GM19240 (cell line): ENCODE measurements at regions not wholly inside any gene's neighbourhood (a gene's known extent, or its start where the extent isn't known, plus 50 kb on each side); places are given as distances from the start of the nearest gene placed in this dataset.

Experiments
- DNase-seq: peaks from one replicate; pipeline ENCODE4 v3.0.0; 2011; ENCODE audit warnings: low spot score; ENCODE audit not compliant: insufficient read length

DNA sequence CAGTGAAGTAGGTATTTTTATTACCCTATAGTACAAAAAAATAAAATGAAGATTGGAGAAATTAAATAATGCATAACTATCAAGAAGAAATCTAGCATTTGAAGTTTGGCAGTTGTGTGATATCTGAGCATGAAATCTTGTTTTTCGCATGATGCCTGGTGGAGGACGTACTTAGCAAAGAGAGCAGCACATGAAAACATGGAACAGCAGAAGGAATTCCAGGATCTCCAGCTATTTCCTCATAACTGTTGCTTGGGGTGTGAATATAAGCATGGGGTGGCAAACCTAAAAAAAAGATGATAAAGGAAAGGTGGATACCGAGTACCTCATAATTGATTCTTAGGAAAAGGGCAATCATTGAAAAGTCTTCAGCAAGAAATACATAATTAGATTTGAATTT lies 174.3 kb upstream of the FAM3C start:
- DNase-seq: no peak

- no peak for DNase-seq
Measured at GRCh38 chr7:121563177-121563576, 167.1 kb upstream of the FAM3C start.

- no peak for DNase-seq
Measured at GRCh38 chr7:121562259-121562658, 166.2 kb upstream of the FAM3C start.

GRCh38 chr7:121561717-121562116 lies 165.6 kb upstream of the FAM3C start:
- no peak for DNase-seq

DNA sequence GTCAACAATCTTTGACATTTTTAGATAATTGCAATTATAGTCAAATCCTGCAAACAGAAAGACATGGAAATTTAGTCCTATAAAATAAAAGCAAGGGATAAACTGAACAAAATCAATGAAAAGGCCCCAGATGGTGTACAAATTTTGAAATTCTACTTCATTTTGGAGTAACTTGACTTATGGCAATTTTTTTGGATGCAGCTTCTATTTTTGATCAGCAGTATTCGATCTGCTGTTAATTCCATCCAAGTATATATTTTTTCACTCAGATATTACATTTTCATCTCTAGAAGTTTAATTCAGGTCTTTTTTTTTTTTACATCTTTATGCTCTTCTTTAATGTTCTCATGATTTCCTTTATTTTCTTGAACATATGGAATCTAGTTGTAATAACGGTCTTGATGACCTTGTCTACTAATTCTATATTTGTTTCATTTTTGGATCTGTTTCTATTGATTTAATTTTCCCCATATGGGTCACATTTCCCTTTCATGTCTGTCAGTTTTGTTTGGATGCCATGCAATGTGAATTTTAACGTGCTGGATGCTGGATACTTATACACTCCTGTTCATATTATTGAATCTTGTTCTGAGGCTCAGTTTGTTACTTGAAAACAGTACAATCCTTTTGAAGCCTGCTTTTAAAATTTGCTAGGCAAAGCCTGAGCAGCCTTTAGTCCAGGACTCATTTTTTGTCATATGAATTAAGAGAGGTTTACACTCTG lies 164.3 kb upstream of the FAM3C start:
- no peak for DNase-seq

DNA sequence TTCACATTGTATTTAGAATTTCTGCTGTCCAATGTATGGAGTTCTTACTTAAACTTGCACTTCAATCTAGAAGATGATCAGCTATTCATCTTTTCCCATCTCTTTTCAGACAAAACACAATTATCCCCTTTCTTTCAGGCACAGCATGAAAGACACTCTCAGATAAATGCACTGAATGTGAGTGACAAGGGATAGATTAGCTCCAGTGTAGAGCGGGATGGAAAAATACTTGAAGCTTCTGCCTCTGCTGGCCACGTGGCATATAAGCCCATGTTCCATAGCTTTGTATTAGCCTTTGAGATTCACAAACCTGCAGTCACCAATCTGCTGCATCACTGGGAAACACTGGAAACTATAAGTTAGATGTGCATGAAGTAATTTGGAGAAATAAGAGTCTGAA lies 162.2 kb upstream of the FAM3C start:
- DNase-seq: no peak

DNA sequence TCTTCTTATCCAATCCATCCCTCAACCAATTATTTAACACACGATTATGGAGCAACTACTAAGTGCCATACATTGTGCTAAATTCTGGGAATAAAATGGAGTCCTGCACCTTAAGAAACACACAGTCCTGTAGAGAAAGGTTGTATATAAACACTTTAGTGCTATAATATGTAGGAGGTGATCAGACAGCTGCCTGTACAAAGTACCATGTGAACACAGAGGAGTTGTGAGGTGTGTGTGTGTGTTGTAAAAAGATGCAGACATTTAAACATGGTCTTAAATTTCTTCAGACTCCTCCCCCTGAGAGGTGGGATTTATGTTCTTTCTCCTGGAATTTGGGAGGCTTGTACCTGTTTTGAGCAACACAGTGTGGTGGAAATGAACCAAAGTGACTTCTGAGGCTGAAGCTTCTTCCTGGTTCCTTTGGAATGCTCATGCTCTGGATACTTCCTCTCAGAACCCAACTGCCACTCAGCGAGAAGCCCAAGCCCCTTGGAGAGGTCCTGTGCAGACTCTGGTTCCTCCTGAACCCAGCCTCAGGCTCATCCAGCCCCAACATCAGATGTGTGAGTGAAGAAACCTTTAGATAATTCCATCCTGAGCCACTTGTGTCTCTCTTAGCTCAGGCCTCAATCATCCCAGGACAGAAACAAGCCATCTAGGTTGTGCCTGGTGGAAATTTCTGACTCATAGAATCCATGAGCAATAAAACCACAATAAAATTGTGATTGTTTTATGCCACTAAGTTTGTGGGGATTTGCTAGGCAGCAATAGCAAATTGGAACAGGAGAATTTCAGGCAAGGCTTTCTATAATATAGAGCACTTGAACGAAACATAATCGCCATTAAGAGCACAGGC lies 161.2 kb upstream of the FAM3C start:
- no peak for DNase-seq

GRCh38 chr7:121555558-121555957 lies 159.4 kb upstream of the FAM3C start:
- no peak for DNase-seq

DNA sequence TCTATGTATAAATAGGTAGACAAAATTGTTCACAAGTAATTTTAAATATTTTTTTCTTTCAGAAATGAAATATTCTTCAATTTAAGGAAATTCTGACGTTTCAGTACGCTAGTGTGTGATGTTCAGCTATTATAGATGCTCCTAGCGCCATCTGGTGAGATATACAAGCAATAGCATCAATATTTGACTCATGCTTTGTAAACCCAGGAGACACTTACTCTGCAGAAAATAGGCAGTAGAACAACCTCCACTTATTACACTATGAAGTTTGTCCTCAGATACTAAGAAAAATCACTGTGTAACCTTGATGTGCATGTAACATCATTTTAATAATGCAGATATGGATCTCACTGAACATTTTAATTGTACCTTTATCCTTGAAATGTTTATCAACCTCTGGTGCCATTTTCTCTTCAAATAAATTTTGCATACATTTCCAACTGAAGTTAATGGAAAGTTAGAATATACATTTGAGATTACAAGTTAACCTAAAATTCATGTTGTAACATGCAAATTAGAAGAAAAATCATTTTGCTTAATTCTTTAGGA lies 151.5 kb upstream of the FAM3C start:
- DNase-seq: peak; percentile 18

DNA sequence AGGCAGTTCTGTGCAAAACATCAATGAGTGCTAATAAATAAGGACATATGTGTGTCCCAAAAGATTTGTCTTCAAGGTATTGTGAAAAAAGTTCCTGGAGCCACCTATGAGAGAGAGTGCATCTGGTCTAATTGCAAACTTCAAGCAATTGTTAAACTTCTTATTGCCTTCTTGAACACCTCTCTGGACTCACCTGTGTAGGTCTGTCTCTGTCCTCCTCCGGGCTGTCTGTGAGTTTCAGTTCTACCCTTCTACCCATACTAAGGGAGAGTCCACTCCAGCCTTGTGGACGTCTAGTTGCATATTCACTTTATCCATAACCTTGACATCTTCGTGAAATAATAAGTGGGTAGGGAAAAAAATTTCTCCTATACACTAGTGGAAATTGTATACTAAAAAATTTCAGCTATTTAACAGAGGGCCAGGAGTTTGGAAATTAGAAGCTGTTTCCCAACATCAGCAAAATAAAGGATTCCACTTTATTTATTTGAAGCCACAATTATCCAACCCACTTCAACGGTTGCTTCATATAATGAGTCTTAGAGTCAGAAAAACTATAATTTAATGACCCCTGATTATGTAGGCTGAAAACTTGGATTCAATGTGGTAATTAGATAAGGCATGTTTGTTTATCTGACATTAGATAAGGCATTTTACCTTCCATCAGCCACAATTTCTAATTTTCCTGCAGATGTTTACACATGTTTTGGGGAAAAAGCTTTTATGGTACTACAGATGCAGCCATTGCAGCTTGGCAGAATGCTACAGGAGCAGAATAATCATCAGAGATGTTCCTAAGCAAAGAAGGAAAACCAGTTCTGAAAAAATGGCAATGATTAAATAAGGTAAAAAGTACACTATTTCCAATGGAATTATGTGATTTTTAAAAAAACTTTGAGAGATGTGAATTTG lies 150.8 kb upstream of the FAM3C start:
- DNase-seq: no peak

- DNase-seq: no peak
Measured at GRCh38 chr7:121545418-121545817, 149.3 kb upstream of the FAM3C start.

DNA sequence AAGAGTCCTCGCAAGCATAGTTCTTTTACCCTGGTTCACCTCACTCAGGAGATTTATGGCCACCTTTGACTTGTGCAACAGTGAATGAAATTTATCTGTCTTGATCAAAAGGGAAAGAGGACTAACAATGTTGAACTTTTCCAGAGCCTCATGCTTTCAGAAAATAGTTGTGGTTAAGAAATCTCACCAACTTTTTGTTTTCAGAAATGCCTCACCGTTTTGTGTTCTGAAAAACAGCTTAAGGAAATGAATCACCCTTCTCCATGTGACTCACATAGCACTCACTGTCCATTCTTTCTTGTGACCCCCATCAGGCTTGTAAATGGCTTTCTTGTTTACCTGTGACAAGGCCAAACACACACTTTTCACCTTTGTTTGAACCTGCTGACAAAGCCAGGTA lies 148.6 kb upstream of the FAM3C start:
- no peak for DNase-seq

GRCh38 chr7:121544238-121544637 lies 148.1 kb upstream of the FAM3C start:
- no peak for DNase-seq

GRCh38 chr7:121541457-121541856 lies 145.3 kb upstream of the FAM3C start:
- no peak for DNase-seq

DNA sequence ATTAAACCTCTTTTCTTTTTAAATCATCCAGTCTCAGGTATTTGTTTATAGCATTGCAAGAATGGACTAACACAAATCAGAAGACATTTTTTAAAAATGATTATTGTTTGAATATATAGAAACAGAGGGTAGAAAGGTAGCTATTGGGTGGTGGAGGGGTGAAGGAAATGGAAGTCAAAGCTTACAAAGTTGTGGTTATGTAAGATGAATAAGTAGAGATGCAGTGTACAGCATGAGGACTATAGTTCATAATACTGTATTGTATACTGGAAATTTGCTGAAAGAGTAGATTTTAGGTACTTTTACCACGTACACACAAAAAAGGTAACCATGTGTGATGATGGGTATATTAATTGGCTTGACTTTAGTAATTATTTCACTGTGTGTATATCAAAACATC lies 144.0 kb upstream of the FAM3C start:
- DNase-seq: no peak

GRCh38 chr7:121537031-121537430 lies 140.9 kb upstream of the FAM3C start:
- no peak for DNase-seq

- DNase-seq: no peak
Measured at GRCh38 chr7:121531175-121532070, 135.3 kb upstream of the FAM3C start.

GRCh38 chr7:121530227-121531174 lies 134.4 kb upstream of the FAM3C start:
- DNase-seq: peak; percentile 32

DNA sequence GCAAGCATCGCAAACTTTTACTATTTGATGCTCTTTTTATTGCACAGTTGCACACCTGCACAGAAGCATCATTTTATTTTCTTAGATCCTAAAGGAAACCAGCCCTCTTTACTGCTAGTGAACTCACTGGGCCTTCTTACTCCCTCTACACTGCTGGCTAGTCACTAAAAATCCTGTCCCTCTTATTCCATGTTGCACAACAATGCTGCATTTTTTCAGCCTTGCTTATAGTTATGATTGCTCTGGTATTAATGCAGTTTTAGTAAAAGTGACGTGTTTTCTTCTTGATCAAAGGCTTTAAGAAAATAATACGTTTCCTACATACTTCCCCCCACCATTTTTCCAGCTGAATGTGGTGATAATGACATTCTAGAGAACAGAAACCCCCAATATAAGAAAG lies 132.9 kb upstream of the FAM3C start:
- DNase-seq: no peak
